Thyroid gland (tissue), 4 donors: ENCODE measurements at regions not wholly inside any gene's neighbourhood (a gene's known extent, or its start where the extent isn't known, plus 50 kb on each side); places are given as distances from the start of the nearest gene placed in this dataset.

ENCODE experiments used
- POLR2A ChIP-seq, 2 donors: fragments of 450-650 bp; IDR thresholded peaks; one replicate each; pipeline ENCODE4 v1.6.1; 2017; ENCODE audit warnings: antibody characterized with exemption in 2 of 2, mild to moderate bottlenecking in 2 of 2, moderate library complexity in 1 of 2
- TF ChIP-seq, protein P1 (sequence below), 6 experiments: fragments of 200-600 bp in 3 of 6; fragments of 450-650 bp in 3 of 6; sonication (generic) in 3 of 6; IDR thresholded peaks; one replicate each; pipeline ENCODE4 v1.5.1; 2016 to 2019; ENCODE audit warnings: antibody characterized with exemption in 6 of 6, mild to moderate bottlenecking in 2 of 6, inconsistent platforms in 1 of 6, moderate library complexity in 1 of 6

DNA sequence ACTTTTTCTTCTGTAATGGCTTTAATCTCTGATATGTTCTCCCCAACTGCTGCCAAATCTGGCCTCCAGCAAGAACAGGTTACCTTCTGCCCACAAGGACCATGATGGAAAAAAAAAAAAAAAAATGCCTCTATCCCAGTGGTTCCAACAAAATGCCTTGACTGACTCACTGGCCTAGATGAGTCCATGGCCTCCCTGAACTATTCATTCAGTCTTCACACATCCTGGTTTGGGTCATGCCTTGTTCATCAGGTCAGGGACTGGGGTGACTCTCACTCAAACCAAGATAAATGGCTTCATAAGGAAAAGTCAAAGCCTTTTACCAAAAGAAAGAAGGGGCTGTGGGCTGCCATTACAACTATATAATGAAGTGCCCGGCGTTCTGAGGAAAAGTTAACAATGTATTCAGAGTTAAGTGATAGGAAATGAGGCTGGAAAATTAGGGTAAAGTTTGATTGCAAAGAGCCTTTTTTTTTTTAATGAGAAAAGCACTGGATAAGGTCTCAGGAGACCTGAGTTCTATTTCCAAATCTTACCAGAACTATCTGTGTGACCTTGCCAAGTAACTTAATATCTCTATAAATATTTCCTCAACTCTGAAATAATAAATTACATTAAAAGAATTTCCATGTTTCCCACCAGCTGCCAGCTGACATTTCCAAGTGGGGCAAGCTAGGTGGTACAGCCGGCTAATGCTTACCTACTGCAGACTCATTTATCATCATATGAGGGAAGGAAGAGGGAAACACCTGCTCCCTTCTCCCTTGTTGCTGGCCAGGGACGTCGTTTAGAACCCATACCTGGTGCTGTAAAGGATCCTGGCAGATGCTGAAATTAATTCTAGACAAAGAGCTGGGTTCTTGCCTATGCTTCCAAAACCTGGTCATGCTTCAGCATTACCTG lies 380.0 kb upstream of the MARCKS start:
- TF ChIP-seq, protein P1, sequence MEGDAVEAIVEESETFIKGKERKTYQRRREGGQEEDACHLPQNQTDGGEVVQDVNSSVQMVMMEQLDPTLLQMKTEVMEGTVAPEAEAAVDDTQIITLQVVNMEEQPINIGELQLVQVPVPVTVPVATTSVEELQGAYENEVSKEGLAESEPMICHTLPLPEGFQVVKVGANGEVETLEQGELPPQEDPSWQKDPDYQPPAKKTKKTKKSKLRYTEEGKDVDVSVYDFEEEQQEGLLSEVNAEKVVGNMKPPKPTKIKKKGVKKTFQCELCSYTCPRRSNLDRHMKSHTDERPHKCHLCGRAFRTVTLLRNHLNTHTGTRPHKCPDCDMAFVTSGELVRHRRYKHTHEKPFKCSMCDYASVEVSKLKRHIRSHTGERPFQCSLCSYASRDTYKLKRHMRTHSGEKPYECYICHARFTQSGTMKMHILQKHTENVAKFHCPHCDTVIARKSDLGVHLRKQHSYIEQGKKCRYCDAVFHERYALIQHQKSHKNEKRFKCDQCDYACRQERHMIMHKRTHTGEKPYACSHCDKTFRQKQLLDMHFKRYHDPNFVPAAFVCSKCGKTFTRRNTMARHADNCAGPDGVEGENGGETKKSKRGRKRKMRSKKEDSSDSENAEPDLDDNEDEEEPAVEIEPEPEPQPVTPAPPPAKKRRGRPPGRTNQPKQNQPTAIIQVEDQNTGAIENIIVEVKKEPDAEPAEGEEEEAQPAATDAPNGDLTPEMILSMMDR (IDR thresholded peaks at IDR 0.05): no peak
- no peak for TF ChIP-seq POLR2A (IDR thresholded peaks at IDR 0.05)
